ENCODE measurements at regions not wholly inside any gene's neighbourhood (a gene's known extent, or its start where the extent isn't known, plus 50 kb on each side); places are given as distances from the start of the nearest gene placed in this dataset.
A peak's percentile ranks its signal among the peaks of the same experiment; 100 is the strongest.

GRCh38 chr13:95438297-95438696 lies 114.2 kb upstream of the CLDN10 start:
- no peak for DNase-seq
- in situ Hi-C loops (cut with MboI; ENCODE audit: low pct_unique_long_range_greater_than_20kb, low sequenced_read_pairs) = no loop called here

- DNase-seq = peak; percentile 35
- in situ Hi-C loops (cut with MboI; ENCODE audit: low pct_unique_long_range_greater_than_20kb, low sequenced_read_pairs) = no loop called here
Observed at GRCh38 chr13:95440441-95441088, 112.0 kb upstream of the CLDN10 start.

- DNase-seq = no peak
- in situ Hi-C loops (cut with MboI; ENCODE audit: low pct_unique_long_range_greater_than_20kb, low sequenced_read_pairs) = no loop called here
Observed at GRCh38 chr13:95441326-95441725, 111.2 kb upstream of the CLDN10 start.

GRCh38 chr13:95444006-95444730 lies 108.4 kb upstream of the CLDN10 start:
- no peak for DNase-seq
- in situ Hi-C loops (cut with MboI; ENCODE audit: low pct_unique_long_range_greater_than_20kb, low sequenced_read_pairs) = no loop called here

- DNase-seq = no peak
- in situ Hi-C loops (cut with MboI; ENCODE audit: low pct_unique_long_range_greater_than_20kb, low sequenced_read_pairs) = no loop called here
Observed at GRCh38 chr13:95445131-95445530, 107.4 kb upstream of the CLDN10 start.

GRCh38 chr13:95447814-95448213 lies 104.7 kb upstream of the CLDN10 start:
- in situ Hi-C loops (cut with MboI; ENCODE audit: low pct_unique_long_range_greater_than_20kb, low sequenced_read_pairs) = no loop called here

GRCh38 chr13:95451656-95452055 lies 100.9 kb upstream of the CLDN10 start:
- in situ Hi-C loops (cut with MboI; ENCODE audit: low pct_unique_long_range_greater_than_20kb, low sequenced_read_pairs) = no loop called here
- no peak for DNase-seq

More at GRCh38 chr13:95447814-95448213, 104.7 kb upstream of the CLDN10 start:
- no peak for DNase-seq

- in situ Hi-C loops (cut with MboI; ENCODE audit: low pct_unique_long_range_greater_than_20kb, low sequenced_read_pairs) = no loop called here
- DNase-seq = no peak
Observed at GRCh38 chr13:95452375-95452774, 100.1 kb upstream of the CLDN10 start.

- in situ Hi-C loops (cut with MboI; ENCODE audit: low pct_unique_long_range_greater_than_20kb, low sequenced_read_pairs) = no loop called here
- no peak for DNase-seq
Observed at GRCh38 chr13:95455782-95456181, 96.7 kb upstream of the CLDN10 start.

- in situ Hi-C loops (cut with MboI; ENCODE audit: low pct_unique_long_range_greater_than_20kb, low sequenced_read_pairs) = no loop called here
Observed at GRCh38 chr13:95456815-95457214, 95.7 kb upstream of the CLDN10 start.

GRCh38 chr13:95457294-95457693 lies 95.2 kb upstream of the CLDN10 start:
- DNase-seq = no peak
- in situ Hi-C loops (cut with MboI; ENCODE audit: low pct_unique_long_range_greater_than_20kb, low sequenced_read_pairs) = no loop called here

More at GRCh38 chr13:95456815-95457214, 95.7 kb upstream of the CLDN10 start:
- DNase-seq = peak; percentile 34

GRCh38 chr13:95462801-95463200 lies 89.7 kb upstream of the CLDN10 start:
- in situ Hi-C loops (cut with MboI; ENCODE audit: low pct_unique_long_range_greater_than_20kb, low sequenced_read_pairs) = no loop called here
- no peak for DNase-seq

- in situ Hi-C loops (cut with MboI; ENCODE audit: low pct_unique_long_range_greater_than_20kb, low sequenced_read_pairs) = no loop called here
- DNase-seq = no peak
Observed at GRCh38 chr13:95463531-95463930, 89.0 kb upstream of the CLDN10 start.

GRCh38 chr13:95470574-95471366 lies 81.8 kb upstream of the CLDN10 start:
- DNase-seq = no peak
- in situ Hi-C loops (cut with MboI; ENCODE audit: low pct_unique_long_range_greater_than_20kb, low sequenced_read_pairs) = no loop called here

GRCh38 chr13:95471960-95472359 lies 80.6 kb upstream of the CLDN10 start:
- no peak for DNase-seq
- in situ Hi-C loops (cut with MboI; ENCODE audit: low pct_unique_long_range_greater_than_20kb, low sequenced_read_pairs) = no loop called here

GRCh38 chr13:95474992-95475391 lies 77.5 kb upstream of the CLDN10 start:
- in situ Hi-C loops (cut with MboI; ENCODE audit: low pct_unique_long_range_greater_than_20kb, low sequenced_read_pairs) = no loop called here
- no peak for DNase-seq

- DNase-seq = no peak
- in situ Hi-C loops (cut with MboI; ENCODE audit: low pct_unique_long_range_greater_than_20kb, low sequenced_read_pairs) = no loop called here
Observed at GRCh38 chr13:95477187-95477586, 75.3 kb upstream of the CLDN10 start.

- in situ Hi-C loops (cut with MboI; ENCODE audit: low pct_unique_long_range_greater_than_20kb, low sequenced_read_pairs) = no loop called here
- no peak for DNase-seq
Observed at GRCh38 chr13:95479731-95480130, 72.8 kb upstream of the CLDN10 start.

- DNase-seq = peak; percentile 94
- in situ Hi-C loops (cut with MboI; ENCODE audit: low pct_unique_long_range_greater_than_20kb, low sequenced_read_pairs) = no loop called here
Observed at GRCh38 chr13:95480131-95480545, 72.4 kb upstream of the CLDN10 start.

Data from KBM-7 (cell line).